ENCODE measurements at regions not wholly inside any gene's neighbourhood (a gene's known extent, or its start where the extent isn't known, plus 50 kb on each side); places are given as distances from the start of the nearest gene placed in this dataset.

- no peak for TF ChIP-seq CTCF (IDR thresholded peaks at IDR 0.05)
- ATAC-seq (ENCODE audit: low FRiP score) (no peak), DNase-seq (ENCODE audit: low spot score) (no peak)
Measured at GRCh38 chr6:94049001-94049400, 629.6 kb upstream of the EPHA7 start.

- no peak for ATAC-seq (ENCODE audit: low FRiP score)
- no peak for DNase-seq (ENCODE audit: low spot score)
- no peak for TF ChIP-seq CTCF (IDR thresholded peaks at IDR 0.05)
Measured at GRCh38 chr6:94045099-94045829, 625.9 kb upstream of the EPHA7 start.

- TF ChIP-seq CTCF (IDR thresholded peaks at IDR 0.05) = no peak
- no peak for ATAC-seq (ENCODE audit: low FRiP score)
- no peak for DNase-seq (ENCODE audit: low spot score)
Measured at GRCh38 chr6:94041945-94042709, 622.8 kb upstream of the EPHA7 start.

- DNase-seq (ENCODE audit: low spot score) (no peak), ATAC-seq (ENCODE audit: low FRiP score) (no peak)
- TF ChIP-seq CTCF (IDR thresholded peaks at IDR 0.05) = no peak
Measured at GRCh38 chr6:94036024-94036423, 616.7 kb upstream of the EPHA7 start.

- ATAC-seq (ENCODE audit: low FRiP score) = no peak
- TF ChIP-seq CTCF (IDR thresholded peaks at IDR 0.05) = no peak
- DNase-seq (ENCODE audit: low spot score) = no peak
Measured at GRCh38 chr6:94027374-94027773, 608.0 kb upstream of the EPHA7 start.

GRCh38 chr6:94026575-94026974 is 607.2 kb upstream of the EPHA7 start:
- TF ChIP-seq CTCF (IDR thresholded peaks at IDR 0.05) = no peak
- ATAC-seq (ENCODE audit: low FRiP score) (no peak), DNase-seq (ENCODE audit: low spot score) (no peak)

- TF ChIP-seq CTCF (IDR thresholded peaks at IDR 0.05) = no peak
- ATAC-seq (ENCODE audit: low FRiP score) (no peak), DNase-seq (ENCODE audit: low spot score) (no peak)
Measured at GRCh38 chr6:94005835-94006234, 586.5 kb upstream of the EPHA7 start.
